T-cell (primary cell): ENCODE measurements at regions not wholly inside any gene's neighbourhood (a gene's known extent, or its start where the extent isn't known, plus 50 kb on each side); places are given as distances from the start of the nearest gene placed in this dataset.
A peak's percentile ranks its signal among the peaks of the same experiment; 100 is the strongest.

Experiments
- ATAC-seq, 4 experiments: fragments of 200-7000 bp in 3 of 4; fragments of 150-1000 bp in 1 of 4; cut with Tn5 transposase; replicated peaks in 1 of 4; 1 replicate in 3 of 4; 2 replicates in 1 of 4; pipeline ENCODE4 v1.10.0; 2021; ENCODE audit warnings: moderate library complexity in 3 of 4, mild to moderate bottlenecking in 2 of 4, moderate number of reproducible peaks in 1 of 4
- CTCF ChIA-PET, 2 donors: fragments of 300-600 bp; sonication (Branson Sonifier 250); formaldehyde crosslinking; loops; one replicate each; lab custom pipeline; 2022; ENCODE audit warnings: antibody characterized with exemption in 2 of 2; lab: Charles Lee
- POLR2A ChIA-PET, 2 donors: fragments of 300-600 bp; sonication (Branson Sonifier 250); formaldehyde crosslinking; loops; one replicate each; lab custom pipeline; 2022; ENCODE audit warnings: antibody characterized with exemption in 2 of 2; lab: Charles Lee
- DNase-seq, 35 experiments: peaks; one replicate each; pipeline versions ENCODE4 v3.0.0 to v3.0.0-alpha.2; 2013 to 2023
- H3K27ac ChIP-seq: one replicate; pipeline ENCODE4 v1.5.1; 2013; ENCODE audit warnings: low read length
- H3K27me3 ChIP-seq, 2 experiments: replicated peaks in 1 of 2; 1 replicate in 1 of 2; 2 replicates in 1 of 2; pipeline versions ENCODE4 v1.6.1 to v1.7.0; 2013; ENCODE audit warnings: low read length in 1 of 2, mixed read lengths in 1 of 2; ENCODE audit not compliant: control insufficient read depth in 2 of 2, insufficient read depth in 2 of 2; ENCODE audit errors: extremely low read depth in 1 of 2
- H3K36me3 ChIP-seq, 2 donors: 1 replicate in 1 of 2; 2 replicates in 1 of 2; pipeline versions ENCODE4 v1.6.1 to v1.7.0; 2013; ENCODE audit warnings: low read length in 1 of 2; ENCODE audit not compliant: control insufficient read depth in 2 of 2, insufficient read depth in 1 of 2; ENCODE audit errors: extremely low read depth in 1 of 2
- H3K4me1 ChIP-seq, 2 experiments: 1 replicate in 1 of 2; 2 replicates in 1 of 2; pipeline versions ENCODE4 v1.6.1 to v1.7.0; 2013; ENCODE audit warnings: low read length in 2 of 2, mixed read lengths in 1 of 2; ENCODE audit not compliant: insufficient read depth in 2 of 2, control insufficient read depth in 1 of 2; ENCODE audit errors: extremely low read depth in 1 of 2
- H3K4me3 ChIP-seq, 2 donors: 1 replicate in 1 of 2; 2 replicates in 1 of 2; pipeline versions ENCODE4 v1.5.1 to v1.7.0; 2013; ENCODE audit warnings: mild to moderate bottlenecking in 2 of 2, low read length in 1 of 2, moderate library complexity in 1 of 2; ENCODE audit not compliant: control insufficient read depth in 1 of 2; ENCODE audit errors: extremely low read depth in 1 of 2
- H3K9me3 ChIP-seq: 2 replicates; pipeline ENCODE4 v1.7.0; 2013
- H3K27ac Mint-ChIP-seq, 2 donors: one replicate each; pipeline ENCODE4 v1.8.0; 2020 to 2021; ENCODE audit warnings: mild to moderate bottlenecking in 2 of 2, mixed read lengths in 2 of 2
- H3K27me3 Mint-ChIP-seq, 2 donors: one replicate each; pipeline ENCODE4 v1.8.0; 2021 to 2022; ENCODE audit warnings: mixed read lengths in 2 of 2
- H3K36me3 Mint-ChIP-seq: one replicate; pipeline ENCODE4 v1.8.0; 2021; ENCODE audit warnings: mixed read lengths
- H3K4me1 Mint-ChIP-seq, 3 donors: one replicate each; pipeline ENCODE4 v1.8.0; 2020 to 2022; ENCODE audit warnings: mixed read lengths in 3 of 3, mild to moderate bottlenecking in 1 of 3
- H3K4me3 Mint-ChIP-seq, 3 donors: one replicate each; pipeline ENCODE4 v1.8.0; 2020 to 2022; ENCODE audit warnings: mild to moderate bottlenecking in 3 of 3, mixed read lengths in 3 of 3, moderate library complexity in 3 of 3
- H3K9me3 Mint-ChIP-seq, 3 donors: one replicate each; pipeline ENCODE4 v1.8.0; 2020 to 2022; ENCODE audit warnings: mixed read lengths in 3 of 3
- WGBS: methylation state at CpG from one replicate; pipeline ENCODE4 v1.1.5; 2013; ENCODE audit warnings: missing lambda C conversion rate; ENCODE audit not compliant: insufficient coverage; 5-methylcytosine and 5-hydroxymethylcytosine counted together

- Histone ChIP-seq H3K27ac (no peak overlapping the region), H3K4me3 (no peak overlapping the region), H3K36me3 (no peaks in the 10 kb centered on the region), H3K9me3 (no peaks in the 10 kb centered on the region), H3K4me1 (peaks cover 0 to 8% of the 10 kb centered on the region in 2 experiments), H3K27me3 (peaks cover 0 to 13% of the 10 kb centered on the region in 2 experiments)
- Mint-ChIP-seq H3K36me3 (no peaks in the 10 kb centered on the region), H3K4me3 (no peak overlapping the region), H3K9me3 (no peaks in the 10 kb centered on the region), H3K4me1 (peaks cover 7% of the 10 kb centered on the region in 3 donors), H3K27me3 (peaks cover 0 to 3% of the 10 kb centered on the region in 2 donors), H3K27ac (no peak overlapping the region)
- no peak for DNase-seq
- CTCF ChIA-PET, result no interaction called here
- POLR2A ChIA-PET, result no interaction called here
- 63% methylated on average over 13 of the region's 19 CpGs for WGBS
- ATAC-seq, result no peak
Measured at GRCh38 chr15:77547801-77548588, 84.7 kb downstream of the LINGO1 start.

GRCh38 chr15:77546870-77547269, 85.8 kb downstream of the LINGO1 start:
- Histone ChIP-seq H3K4me3 (no peak overlapping the region), H3K4me1 (peaks cover 0 to 15% of the 10 kb centered on the region in 2 experiments), H3K27ac (no peak overlapping the region), H3K36me3 (no peaks in the 10 kb centered on the region), H3K27me3 (peaks cover 0 to 13% of the 10 kb centered on the region in 2 experiments), H3K9me3 (no peaks in the 10 kb centered on the region)
- H3K27ac Mint-ChIP-seq, result no peak overlapping the region
- ATAC-seq (no peak), DNase-seq (no peak)
- H3K4me3 Mint-ChIP-seq, result no peak overlapping the region
- H3K27me3 Mint-ChIP-seq, result peaks cover 0 to 3% of the 10 kb centered on the region in 2 donors
- CTCF ChIA-PET, result no interaction called here
- WGBS, result no CpG with 5 or more reads among the region's 1 CpG
- peaks cover 10 to 12% (median 12%) of the 10 kb centered on the region in 3 donors for H3K4me1 Mint-ChIP-seq
- no peaks in the 10 kb centered on the region for H3K36me3 Mint-ChIP-seq
- no peaks in the 10 kb centered on the region for H3K9me3 Mint-ChIP-seq
- POLR2A ChIA-PET, result no interaction called here

- POLR2A ChIA-PET, result no interaction called here
Measured at GRCh38 chr15:77546050-77546501, 86.6 kb downstream of the LINGO1 start.

GRCh38 chr15:77545058-77545457, 87.7 kb downstream of the LINGO1 start:
- H3K4me1 ChIP-seq, result peaks cover 0 to 15% of the 10 kb centered on the region in 2 experiments
- POLR2A ChIA-PET, result no interaction called here
- peaks cover 10 to 12% (median 12%) of the 10 kb centered on the region in 3 donors for H3K4me1 Mint-ChIP-seq
- WGBS, result 41% methylated on average over 4 of the region's 6 CpGs
- no peak overlapping the region for H3K4me3 Mint-ChIP-seq
- H3K27me3 Mint-ChIP-seq, result peaks cover 0 to 3% of the 10 kb centered on the region in 2 donors
- H3K27me3 ChIP-seq, result peaks cover 0 to 10% of the 10 kb centered on the region in 2 experiments
- ATAC-seq (no peak), DNase-seq (no peak)
- H3K36me3 ChIP-seq, result no peaks in the 10 kb centered on the region
- no peaks in the 10 kb centered on the region for H3K9me3 Mint-ChIP-seq
- H3K9me3 ChIP-seq, result no peaks in the 10 kb centered on the region
- no peak overlapping the region for H3K27ac ChIP-seq
- H3K27ac Mint-ChIP-seq, result no peak overlapping the region
- CTCF ChIA-PET, result no interaction called here
- H3K36me3 Mint-ChIP-seq, result no peaks in the 10 kb centered on the region
- no peak overlapping the region for H3K4me3 ChIP-seq

More at GRCh38 chr15:77546050-77546501, 86.6 kb downstream of the LINGO1 start:
- Mint-ChIP-seq H3K36me3 (no peaks in the 10 kb centered on the region), H3K4me3 (no peak overlapping the region), H3K4me1 (peaks cover 10 to 12% (median 12%) of the 10 kb centered on the region in 3 donors), H3K9me3 (no peaks in the 10 kb centered on the region), H3K27me3 (peaks cover 0 to 3% of the 10 kb centered on the region in 2 donors), H3K27ac (no peak overlapping the region)
- CTCF ChIA-PET, result no interaction called here
- H3K9me3 ChIP-seq, result no peaks in the 10 kb centered on the region
- H3K27ac ChIP-seq, result no peak overlapping the region
- WGBS, result 36% methylated on average over 2 of the region's 4 CpGs
- peaks cover 0 to 15% of the 10 kb centered on the region in 2 experiments for H3K4me1 ChIP-seq
- H3K27me3 ChIP-seq, result peaks cover 0 to 12% of the 10 kb centered on the region in 2 experiments
- ATAC-seq (no peak), DNase-seq (no peak)
- no peaks in the 10 kb centered on the region for H3K36me3 ChIP-seq
- H3K4me3 ChIP-seq, result no peak overlapping the region

- Mint-ChIP-seq H3K4me3 (peak overlapping the region; percentile 73 to 78 (median 75)), H3K9me3 (no peaks in the 10 kb centered on the region), H3K27ac (no peak overlapping the region), H3K36me3 (no peaks in the 10 kb centered on the region), H3K27me3 (peaks cover 0 to 3% of the 10 kb centered on the region in 2 donors), H3K4me1 (peaks cover 10 to 12% (median 12%) of the 10 kb centered on the region in 3 donors)
- 81% methylated on average over 6 of the region's 8 CpGs for WGBS
- Histone ChIP-seq H3K4me1 (peaks cover 0 to 15% of the 10 kb centered on the region in 2 experiments), H3K27ac (no peak overlapping the region), H3K27me3 (peaks cover 0 to 6% of the 10 kb centered on the region in 2 experiments), H3K36me3 (no peaks in the 10 kb centered on the region), H3K9me3 (no peaks in the 10 kb centered on the region), H3K4me3 (no peak overlapping the region)
- ChIA-PET POLR2A (no interaction called here), CTCF (interaction anchor here (0.6 to 2.2 kb wide), 9 partner anchors 25 to 1351 kb away, joined by 3 to 23 read pairs (median 4); no protein-coding TSS in a partner anchor)
- ATAC-seq (no peak), DNase-seq (no peak)
Measured at GRCh38 chr15:77544162-77544561, 88.5 kb downstream of the LINGO1 start.

GRCh38 chr15:77543159-77543882, 89.4 kb downstream of the LINGO1 start:
- Mint-ChIP-seq H3K27me3 (peaks cover 0 to 6% of the 10 kb centered on the region in 2 donors), H3K36me3 (no peaks in the 10 kb centered on the region), H3K27ac (peak overlapping the region in 1 of 2 donors; percentile 68), H3K4me1 (peaks cover 10 to 13% (median 12%) of the 10 kb centered on the region in 3 donors), H3K4me3 (peak overlapping the region; percentile 73 to 78 (median 75)), H3K9me3 (no peaks in the 10 kb centered on the region)
- WGBS, result 4% methylated on average over 30 of the region's 32 CpGs
- Histone ChIP-seq H3K4me3 (peak overlapping the region; percentile 72 to 89), H3K4me1 (peaks cover 0 to 15% of the 10 kb centered on the region in 2 experiments), H3K27me3 (peaks cover 0 to 11% of the 10 kb centered on the region in 2 experiments), H3K27ac (no peak overlapping the region), H3K36me3 (no peaks in the 10 kb centered on the region), H3K9me3 (no peaks in the 10 kb centered on the region)
- ATAC-seq, result peak; percentile 88 to 95 (median 92)
- ChIA-PET CTCF (interaction anchor here (0.7 to 2.2 kb wide), 16 partner anchors 24 to 1350 kb away, joined by 3 to 23 read pairs (median 4); no protein-coding TSS in a partner anchor), POLR2A (no interaction called here)
- peak; percentile 41 to 81 (median 64) for DNase-seq
